ENCODE measurements at regions not wholly inside any gene's neighbourhood (a gene's known extent, or its start where the extent isn't known, plus 50 kb on each side); places are given as distances from the start of the nearest gene placed in this dataset.

GRCh38 chr18:76685860-76686259 is 136.5 kb upstream of the ZNF236 start:
- no peak for DNase-seq

- DNase-seq: no peak
Measured at GRCh38 chr18:76685402-76685801, 137.0 kb upstream of the ZNF236 start.

GRCh38 chr18:76684265-76684664 is 138.1 kb upstream of the ZNF236 start:
- no peak for DNase-seq

GRCh38 chr18:76679945-76680344 is 142.4 kb upstream of the ZNF236 start:
- DNase-seq: no peak

GRCh38 chr18:76679259-76679658 is 143.1 kb upstream of the ZNF236 start:
- no peak for DNase-seq

GRCh38 chr18:76678248-76678647 is 144.1 kb upstream of the ZNF236 start:
- no peak for DNase-seq

- DNase-seq: no peak
Measured at GRCh38 chr18:76674596-76674995, 147.8 kb upstream of the ZNF236 start.

GRCh38 chr18:76673281-76674185 is 148.8 kb upstream of the ZNF236 start:
- DNase-seq: no peak

- no peak for DNase-seq
Measured at GRCh38 chr18:76672627-76673026, 149.7 kb upstream of the ZNF236 start.

GRCh38 chr18:76670564-76671288 is 151.6 kb upstream of the ZNF236 start:
- peak; percentile 85 for DNase-seq

GRCh38 chr18:76668546-76668945 is 153.8 kb upstream of the ZNF236 start:
- no peak for DNase-seq

- DNase-seq: no peak
Measured at GRCh38 chr18:76668119-76668518, 154.2 kb upstream of the ZNF236 start.

- no peak for DNase-seq
Measured at GRCh38 chr18:76667603-76668002, 154.8 kb upstream of the ZNF236 start.

GRCh38 chr18:76662626-76663025 is 159.7 kb upstream of the ZNF236 start:
- DNase-seq: no peak

- no peak for DNase-seq
Measured at GRCh38 chr18:76660571-76661192, 161.7 kb upstream of the ZNF236 start.

GRCh38 chr18:76658627-76659026 is 163.6 kb upstream of the ZNF516 start:
- DNase-seq: no peak

GRCh38 chr18:76657911-76658470 is 162.9 kb upstream of the ZNF516 start:
- DNase-seq: no peak

GRCh38 chr18:76656925-76657827 is 162.1 kb upstream of the ZNF516 start:
- DNase-seq: no peak

GRCh38 chr18:76654577-76654976 is 159.5 kb upstream of the ZNF516 start:
- DNase-seq: no peak

- DNase-seq: no peak
Measured at GRCh38 chr18:76647322-76647721, 152.3 kb upstream of the ZNF516 start.

- DNase-seq: no peak
Measured at GRCh38 chr18:76644580-76644979, 149.5 kb upstream of the ZNF516 start.
